GF-D8 (cell line): ENCODE measurements at regions not wholly inside any gene's neighbourhood (a gene's known extent, or its start where the extent isn't known, plus 50 kb on each side); places are given as distances from the start of the nearest gene placed in this dataset.
"Not testable (repeated sequence)": the region's sequence is repeated elsewhere in the genome, so short reads cannot be mapped to it uniquely, and the experiment has no call there.

Experiments used
- DNase-seq: peaks from one replicate; lab custom pipeline; 2025; lab: John Stamatoyannopoulos, UW

GRCh38 chr7:52260046-52260665 is 775.3 kb upstream of the POM121L12 start:
- no peak for DNase-seq

DNA sequence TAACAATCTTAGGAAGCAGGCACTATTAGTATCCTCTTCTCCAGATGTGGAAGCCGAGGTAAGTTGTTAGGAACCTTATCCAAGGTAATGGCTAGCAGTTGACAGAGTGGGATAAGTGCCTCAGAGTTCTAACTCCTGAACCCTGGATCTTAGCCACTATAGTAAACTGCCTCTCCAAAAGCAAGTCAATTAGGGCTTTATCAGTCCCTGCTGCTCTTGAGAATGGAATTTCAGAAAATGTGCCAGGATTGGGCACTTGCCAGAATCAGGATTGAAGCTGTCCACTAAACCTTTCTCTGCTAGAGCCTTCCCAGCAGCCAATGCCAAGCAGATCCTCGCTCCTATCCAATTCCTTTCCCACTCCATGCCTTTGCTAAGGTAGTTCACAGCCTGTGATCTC is 777.5 kb upstream of the POM121L12 start:
- DNase-seq, result no peak

DNA sequence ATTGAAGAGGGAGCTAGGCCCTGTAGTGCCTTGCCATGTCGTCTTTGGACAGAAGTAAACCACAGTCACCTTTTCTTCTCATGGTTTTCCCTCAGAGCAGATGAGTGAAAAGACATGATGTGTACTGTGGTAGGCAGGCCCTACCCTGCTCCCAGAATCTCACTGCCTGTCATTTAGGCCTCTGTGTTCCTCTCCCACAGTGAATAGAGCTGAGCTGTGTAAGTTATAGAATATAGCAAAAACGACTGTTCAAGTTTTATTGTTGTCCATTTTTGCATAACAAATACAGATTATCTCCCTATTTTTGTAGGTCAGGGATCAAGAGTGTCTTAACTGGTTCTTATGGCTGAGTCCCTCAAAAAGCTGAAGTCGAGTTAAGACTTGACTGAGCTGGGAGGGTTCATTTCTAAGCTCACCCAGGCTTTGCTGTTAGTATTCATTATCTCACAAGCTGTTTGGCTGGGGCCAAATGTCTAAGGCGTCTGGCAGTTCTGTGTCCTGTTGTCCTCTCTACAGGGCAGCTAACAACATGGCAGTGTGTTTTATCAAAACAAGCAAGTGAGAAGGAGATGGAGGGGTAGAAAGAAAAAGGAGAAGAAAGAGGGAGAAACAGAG is 780.9 kb upstream of the POM121L12 start:
- no peak for DNase-seq

DNA sequence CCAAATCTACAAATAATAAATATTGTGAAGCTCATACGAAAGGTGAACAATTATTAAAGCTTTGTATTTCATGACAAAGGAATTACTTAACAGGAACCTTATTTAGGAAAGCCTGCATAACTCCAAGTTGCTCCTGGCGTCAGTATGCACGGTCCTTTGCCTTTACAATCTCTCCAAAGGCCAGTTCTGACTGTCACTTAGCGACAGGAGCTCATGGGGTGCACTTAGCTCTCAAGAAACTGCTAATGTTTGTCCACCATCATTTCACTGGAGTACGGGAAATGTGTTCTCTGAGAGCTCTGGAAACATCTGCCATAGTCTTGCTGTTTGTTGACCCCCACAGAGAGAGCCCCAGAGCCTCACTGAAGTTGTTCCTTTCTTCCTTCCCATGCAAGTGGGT is 781.5 kb upstream of the POM121L12 start:
- DNase-seq, result no peak

GRCh38 chr7:52249741-52250140 is 785.7 kb upstream of the POM121L12 start:
- DNase-seq, result no peak

DNA sequence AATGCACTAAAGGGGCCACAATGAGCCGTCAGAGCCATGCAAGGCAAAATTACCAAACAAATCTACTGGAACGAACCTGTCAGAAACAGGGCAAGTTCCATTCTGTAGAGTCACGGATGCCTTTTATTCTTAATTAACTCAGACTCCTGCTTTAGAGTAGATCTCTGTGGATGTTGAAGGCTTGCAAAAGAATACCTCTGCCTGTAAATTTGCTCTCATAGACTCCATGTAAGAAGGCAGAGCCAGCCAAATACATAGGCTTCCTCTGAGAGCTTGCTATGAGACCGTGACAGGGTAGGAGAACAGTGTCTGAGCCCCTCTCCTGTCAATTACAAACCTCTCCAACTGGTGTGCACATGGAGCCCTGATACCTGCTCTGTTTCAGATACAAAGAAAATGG is 787.9 kb upstream of the POM121L12 start:
- no peak for DNase-seq

- no peak for DNase-seq
Measured at GRCh38 chr7:52243685-52244084, 791.7 kb upstream of the POM121L12 start.

- no peak for DNase-seq
Measured at GRCh38 chr7:52233248-52233647, 802.2 kb upstream of the POM121L12 start.

DNA sequence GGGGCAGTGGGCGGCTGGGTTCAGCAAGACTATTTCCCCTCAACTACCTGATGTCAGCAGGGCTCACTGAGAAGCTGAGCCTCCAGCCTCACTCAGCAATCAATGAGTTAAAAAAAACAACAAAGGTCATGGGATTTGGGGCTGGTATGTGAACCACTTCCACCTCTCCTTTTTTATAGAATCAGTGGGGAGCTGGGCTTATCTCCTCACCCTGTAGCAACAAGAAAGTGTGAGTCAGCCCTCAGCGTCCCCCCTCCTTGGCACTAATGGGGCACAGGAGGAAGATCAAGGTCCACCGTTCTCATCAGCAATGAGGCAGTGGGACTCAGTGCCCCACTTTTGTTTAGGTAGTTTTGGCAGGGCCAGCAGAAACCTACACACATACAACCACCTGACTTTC is 823.5 kb upstream of the POM121L12 start:
- no peak for DNase-seq

DNA sequence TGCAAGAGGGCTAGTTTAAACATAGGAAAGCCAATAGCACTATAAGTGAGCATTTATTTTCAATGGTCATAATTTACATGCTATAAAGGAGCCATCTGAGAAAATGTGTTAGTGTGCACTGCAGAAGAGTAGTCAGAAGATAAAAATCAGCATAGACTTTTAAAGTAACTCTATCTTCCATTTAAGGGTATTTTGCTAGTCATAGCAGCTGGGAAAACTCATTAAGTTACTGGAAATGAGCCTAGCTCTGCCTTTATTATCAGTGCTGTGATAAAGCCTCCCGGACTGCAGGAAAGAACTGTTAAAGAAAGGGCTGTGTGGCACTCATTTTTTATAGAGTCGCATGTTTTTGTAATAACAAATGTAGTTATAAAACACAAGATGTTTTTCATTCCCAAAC is 825.8 kb upstream of the POM121L12 start:
- DNase-seq, result no peak

DNA sequence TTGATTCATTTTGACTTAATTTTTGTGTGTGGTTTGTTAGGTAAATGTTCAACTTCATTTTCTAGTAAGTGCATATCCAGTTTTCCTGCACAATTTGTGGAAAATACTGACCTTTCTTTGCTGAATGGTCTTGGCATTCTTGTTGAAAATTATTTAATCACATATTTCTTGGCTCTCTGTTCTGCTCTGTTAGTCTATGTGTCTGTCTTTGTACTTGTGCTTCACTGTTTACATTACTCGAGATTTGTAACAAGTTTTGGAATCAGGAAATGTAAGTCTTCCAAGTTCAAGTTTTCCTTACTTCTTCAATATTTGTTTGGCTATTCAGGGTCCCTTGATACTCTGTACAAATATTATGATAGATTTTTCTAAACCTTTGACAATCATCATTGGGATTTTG is 838.2 kb upstream of the POM121L12 start:
- no peak for DNase-seq

GRCh38 chr7:52195664-52196063 is 839.8 kb upstream of the POM121L12 start:
- DNase-seq, result no peak

DNA sequence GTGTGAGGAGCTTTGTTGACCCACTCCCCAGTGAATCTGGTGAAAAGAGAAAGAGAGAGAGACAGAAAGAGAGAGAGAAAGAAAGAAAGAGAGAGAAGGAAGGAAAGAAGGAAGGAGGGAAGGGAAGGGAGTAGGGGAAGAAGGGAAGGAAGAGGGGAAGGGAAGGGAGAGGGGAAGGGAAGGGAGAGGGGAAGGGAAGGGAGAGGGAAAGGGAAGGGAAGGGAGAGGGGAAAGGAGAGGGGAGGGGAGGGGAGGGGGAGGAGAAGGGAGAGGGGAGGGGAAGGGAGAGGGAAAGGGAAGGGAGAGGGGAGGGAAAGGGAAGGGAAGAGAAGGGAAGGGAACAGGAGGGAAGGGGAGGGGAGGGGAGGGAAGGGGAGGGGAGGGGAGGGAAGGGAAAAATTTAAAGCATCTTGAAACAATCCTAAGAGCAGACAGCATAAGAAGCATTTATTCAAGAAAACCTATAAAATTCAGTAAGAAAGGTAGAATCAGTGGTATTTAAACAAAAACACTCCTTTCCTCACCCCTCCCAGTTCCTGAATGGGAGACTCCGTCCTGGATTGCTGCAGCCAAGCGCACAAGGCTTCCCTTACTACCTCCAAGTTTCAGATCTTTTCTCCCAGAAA is 846.2 kb upstream of the POM121L12 start:
- DNase-seq, result no peak

DNA sequence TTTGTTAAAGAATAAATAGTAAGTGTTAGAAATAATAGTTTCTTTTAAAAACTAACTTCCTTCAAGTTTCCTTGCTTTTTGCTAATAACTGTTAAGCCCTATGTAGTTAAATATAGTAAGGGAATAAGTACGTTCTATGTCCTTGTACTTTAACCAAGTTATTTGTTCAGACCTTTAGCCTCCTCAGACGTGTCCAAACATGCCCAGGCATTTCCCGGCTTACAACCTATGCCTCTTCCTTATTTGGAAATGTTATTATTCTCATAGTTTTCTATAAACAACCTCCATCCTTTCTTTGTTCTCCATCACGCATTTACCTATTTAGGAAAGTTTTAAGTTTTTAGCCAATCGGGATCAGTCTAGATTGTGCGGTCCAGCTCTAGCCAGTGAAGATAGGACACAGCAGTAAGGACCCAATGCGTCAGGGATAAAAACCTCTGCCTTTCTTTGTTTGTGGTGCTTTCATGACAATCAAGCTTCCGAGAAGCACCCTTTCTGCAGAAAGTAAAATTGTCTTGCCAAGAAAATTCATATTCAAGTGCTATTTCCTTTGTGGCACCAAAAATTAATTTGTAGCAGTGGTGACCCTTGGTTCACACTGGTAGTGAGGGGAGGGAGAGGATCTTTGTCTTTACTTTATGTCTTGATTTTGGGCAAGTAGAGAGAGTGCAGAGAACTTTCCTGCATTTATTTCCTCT is 851.3 kb upstream of the POM121L12 start:
- no peak for DNase-seq

DNA sequence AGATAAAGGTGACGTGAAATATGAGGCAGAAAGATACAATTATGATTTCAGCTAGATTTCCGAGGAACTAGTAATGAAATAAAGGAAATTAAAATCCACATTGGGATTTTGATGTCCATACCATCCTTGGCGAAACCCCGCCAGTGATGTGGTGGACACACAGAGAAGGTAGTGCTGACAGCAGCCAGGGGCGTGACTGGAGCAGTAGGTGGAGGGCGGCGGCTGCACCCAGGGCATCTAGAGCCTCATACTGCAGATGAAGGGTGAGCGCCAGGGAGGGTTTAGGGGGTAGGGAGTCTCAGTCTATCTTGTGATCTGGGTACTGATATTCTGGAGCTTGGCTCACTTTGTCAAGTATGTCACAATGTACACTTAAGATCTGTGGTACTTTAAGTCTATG is 855.5 kb upstream of the POM121L12 start:
- DNase-seq, result no peak

GRCh38 chr7:52168085-52168484 is 851.5 kb upstream of the COBL start:
- no peak for DNase-seq

DNA sequence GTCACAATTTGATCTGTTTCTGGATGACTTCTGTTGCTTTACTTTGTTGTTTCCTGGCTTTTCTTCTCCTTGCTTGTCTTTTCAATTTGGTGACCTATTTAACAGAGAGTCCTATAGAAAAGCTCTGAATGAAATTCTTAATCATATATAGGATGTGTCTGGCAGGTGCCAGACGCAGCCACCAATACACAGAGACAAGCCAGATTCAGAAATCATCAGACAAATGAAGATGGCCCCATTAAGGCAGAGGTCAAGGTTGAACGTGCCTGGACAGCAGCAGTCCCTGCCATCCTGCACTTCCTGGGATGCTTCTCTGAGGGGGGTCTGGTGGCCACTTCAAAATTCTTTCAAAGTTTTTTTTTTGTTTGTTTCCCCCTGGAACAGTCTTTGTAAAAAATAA is 846.7 kb upstream of the COBL start:
- DNase-seq, result no peak

DNA sequence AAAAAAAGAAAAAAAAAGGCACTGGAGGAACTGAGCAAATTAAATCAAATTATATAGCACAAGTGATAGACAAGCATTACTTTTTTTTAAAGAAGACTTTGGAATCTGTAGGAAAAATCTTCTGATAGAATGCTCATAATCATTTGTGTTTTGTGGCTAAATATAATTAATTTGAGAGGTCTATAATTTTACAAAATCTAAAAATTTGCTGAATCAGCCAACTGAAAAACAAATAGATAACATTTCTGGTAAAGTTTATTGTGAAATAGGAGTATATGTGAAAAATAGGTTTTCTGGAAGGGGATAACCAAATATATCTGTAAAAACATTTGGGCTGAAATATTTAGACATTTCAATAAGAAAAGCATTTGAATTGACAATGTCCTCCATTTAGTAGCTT is 844.9 kb upstream of the COBL start:
- DNase-seq, result no peak

DNA sequence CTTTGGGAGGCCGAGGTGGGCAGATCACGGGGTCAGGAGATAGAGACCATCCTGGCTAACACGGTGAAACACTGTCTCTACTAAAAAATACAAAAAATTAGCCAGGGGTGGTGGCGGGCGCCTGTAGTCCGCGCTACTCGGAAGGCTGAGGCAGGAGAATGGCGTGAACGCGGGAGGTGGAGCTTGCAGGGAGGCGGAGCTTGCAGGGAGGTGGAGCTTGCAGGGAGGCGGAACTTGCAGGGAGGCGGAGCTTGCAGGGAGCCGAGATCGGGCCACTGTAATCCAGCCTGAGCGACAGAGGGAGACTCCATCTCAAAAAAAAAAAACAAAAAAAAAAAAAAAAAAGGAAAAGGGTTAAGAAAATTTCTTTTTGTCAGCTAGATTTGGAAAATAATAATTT is 842.8 kb upstream of the COBL start:
- not testable (repeated sequence) for DNase-seq

DNA sequence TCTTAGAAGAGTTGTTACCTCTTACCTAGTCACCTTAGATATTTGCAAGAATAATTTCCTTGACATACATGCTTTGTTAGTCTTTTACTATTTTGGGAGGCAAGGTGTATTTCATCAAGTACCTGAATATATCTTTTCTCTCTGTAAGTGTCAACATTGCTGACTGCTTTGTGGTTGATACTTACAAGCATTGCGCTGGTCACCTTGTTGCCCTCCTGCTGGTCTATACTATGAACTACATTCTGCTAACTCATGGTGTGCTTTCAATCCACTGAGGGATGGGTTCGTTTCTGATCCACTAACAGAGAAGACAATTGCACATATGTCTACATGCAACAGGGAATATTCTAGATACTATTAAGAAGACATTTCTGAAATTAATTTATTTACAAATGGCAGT is 837.8 kb upstream of the COBL start:
- no peak for DNase-seq

DNA sequence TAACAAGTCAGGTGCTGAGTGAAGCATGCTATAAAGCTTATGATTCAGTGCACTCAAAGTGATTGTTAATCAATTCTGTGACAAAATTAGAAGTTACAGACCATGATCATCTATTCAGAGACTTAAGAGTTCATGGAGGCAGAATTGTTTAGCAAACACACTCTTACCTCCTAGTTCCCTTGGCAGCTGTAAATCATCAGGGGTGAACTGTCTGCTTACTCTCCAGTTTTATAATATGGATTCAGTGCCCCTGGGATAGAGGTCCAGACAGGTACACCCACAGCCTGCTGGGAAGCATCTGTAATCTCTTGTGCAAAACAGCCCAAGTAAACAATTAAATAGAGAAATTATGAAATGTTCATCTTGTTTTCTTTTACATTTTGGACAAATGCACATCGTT is 835.0 kb upstream of the COBL start:
- DNase-seq, result no peak

- no peak for DNase-seq
Measured at GRCh38 chr7:52150952-52151351, 834.3 kb upstream of the COBL start.
